Frontal cortex (tissue), 3 donors: ENCODE measurements at regions not wholly inside any gene's neighbourhood (a gene's known extent, or its start where the extent isn't known, plus 50 kb on each side); places are given as distances from the start of the nearest gene placed in this dataset.

Source experiments
- DNase-seq, 2 donors: peaks; one replicate each; pipeline ENCODE4 v3.0.0; 2012; ENCODE audit warnings: low spot score in 2 of 2
- FAIRE-seq: peaks from 2 replicates; lab custom pipeline; 2012; peaks lifted over from hg19 to GRCh38; lab: Jason Lieb, UNC
- donor health status: control.
- donor health status: control.
- donor health status: control.

DNA sequence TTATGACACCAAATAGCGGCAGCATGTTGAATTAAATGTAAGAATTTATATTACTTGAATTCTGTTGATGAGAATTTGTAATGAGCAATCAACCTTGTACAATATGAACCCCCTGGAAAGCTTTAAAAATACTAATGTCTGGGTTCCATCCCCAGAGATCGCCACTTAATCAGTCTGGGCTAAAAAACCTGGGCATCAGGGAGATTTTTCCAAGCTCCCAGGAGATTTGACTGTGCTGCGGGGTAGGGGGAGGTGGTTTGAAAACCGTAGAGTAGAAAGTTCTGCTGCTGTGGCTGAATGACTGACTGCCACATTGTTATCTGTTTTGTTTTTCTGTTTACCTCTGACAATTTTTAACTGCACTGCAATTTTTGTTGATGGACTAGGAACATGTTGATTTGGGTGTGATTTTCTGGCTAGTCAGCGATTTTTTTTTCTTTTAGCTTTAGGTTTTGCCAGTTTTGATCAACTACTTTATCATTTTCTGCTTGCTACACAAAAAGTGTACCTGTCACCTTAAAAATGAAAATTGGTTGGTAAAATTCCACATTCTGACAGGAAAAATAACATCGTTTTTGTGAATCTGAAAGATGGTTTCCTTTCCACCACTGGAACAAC, 79.3 kb downstream of the PCTP start:
- FAIRE-seq: no peak
- DNase-seq: no peak

DNA sequence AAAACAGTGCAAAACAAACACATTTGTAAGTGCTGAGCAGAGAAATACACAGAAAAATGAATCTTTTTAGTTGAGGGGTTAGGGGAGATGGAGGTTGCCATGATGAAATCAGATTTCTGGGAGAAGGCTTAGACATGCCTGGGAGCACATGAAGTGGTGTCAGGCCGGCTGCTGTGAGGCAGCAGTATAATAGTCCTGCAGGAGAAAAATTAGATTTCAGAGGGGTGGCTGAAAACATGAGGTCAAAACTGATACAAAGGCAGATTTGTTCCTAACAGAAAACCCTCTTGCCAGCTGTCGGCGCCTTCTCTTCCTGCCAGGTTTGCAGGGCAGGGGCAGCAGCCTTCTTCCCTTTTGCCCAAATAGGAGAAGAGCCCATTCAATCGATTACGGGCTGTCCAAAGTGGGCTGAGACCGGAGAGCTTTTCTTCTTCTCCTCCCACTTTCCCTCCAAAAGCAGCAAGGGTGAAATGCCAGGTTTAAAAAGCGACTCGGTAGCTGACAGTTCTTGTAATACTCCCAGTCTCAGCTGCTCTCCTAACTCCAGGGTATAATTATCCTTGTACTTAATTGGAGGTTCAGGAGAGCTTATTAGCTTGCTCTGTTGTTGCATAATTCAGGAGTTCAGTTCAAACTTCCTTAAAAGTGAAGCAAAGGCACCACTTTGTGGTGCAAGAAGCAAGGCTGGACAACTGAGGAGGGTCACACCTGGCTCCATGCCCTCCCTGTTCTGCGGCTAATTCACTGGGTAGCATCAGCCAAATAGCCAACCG, 80.0 kb downstream of the PCTP start:
- FAIRE-seq (no peak), DNase-seq (no peak)

DNA sequence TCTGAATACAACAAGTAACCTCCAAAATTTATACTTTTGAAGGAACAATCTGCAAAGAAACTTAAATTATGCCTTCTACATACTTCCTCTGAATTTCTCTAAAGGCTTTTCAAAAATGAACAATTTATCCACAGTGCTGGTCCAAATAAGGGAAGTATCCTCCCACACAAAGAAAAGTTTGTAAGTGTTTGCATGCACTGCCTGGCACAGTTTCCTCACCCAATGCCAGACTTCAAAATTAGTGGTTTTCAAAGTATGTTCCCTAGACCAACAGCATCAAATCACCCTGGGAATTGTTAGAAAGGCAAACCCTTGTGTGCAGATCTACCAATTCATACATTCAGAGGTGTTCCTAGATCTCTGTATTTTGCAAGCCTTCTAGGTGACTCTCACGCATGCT, 82.5 kb downstream of the PCTP start:
- DNase-seq (no peak), FAIRE-seq (no peak)

DNA sequence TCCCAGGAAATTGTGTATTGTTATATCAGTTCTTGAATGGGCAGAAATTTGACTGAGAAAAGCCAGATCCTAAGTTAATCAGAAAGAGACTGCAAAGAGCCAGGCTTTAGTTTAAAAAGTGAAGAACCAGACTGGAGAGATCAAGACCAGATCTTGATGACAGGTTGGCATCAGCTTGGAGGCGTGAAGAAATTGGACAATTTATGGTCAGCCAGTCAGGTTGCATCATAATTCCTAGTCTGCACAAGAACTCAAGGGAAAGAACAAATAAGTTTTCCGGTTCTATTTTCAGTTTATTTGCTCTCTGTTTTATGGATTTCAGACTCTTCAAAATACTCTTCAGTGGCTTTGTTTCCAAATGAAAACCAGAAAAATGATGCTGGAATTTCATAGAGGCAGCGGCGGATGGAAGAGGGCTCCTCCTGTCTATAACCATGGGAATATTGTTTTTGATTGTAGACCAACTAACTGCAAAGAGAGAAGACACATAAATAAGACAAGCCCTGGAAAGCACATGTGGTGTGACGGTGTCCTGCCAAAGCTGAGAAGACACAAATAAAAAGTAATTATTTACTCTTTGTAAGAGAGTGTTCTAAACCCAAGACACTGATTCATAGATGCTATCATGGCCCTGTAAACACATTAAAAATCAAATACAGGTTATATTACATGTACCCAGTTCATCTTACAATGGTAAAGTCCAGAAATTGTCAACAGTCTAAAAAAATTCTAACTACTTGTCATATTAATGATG, 91.7 kb downstream of the PCTP start:
- DNase-seq (no peak), FAIRE-seq (no peak)

DNA sequence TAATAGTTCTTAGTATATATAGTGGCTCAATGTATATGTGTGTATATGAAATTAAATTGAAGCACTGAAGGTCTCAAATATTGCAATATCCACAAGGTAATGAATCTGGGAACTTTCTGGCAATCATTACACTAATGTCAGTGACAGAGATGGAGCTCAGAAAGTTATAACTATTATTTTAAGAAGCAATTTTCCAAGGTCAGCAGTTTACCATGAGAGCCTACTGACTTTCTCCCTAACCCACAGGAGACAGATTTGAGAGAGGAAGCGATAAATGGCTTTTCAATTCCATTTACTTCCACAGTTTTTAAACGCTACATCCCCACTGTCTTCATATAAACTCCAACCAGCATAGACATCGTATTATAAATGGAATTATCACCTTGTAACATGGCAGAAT, 92.9 kb downstream of the PCTP start:
- DNase-seq: no peak
- no peak for FAIRE-seq

DNA sequence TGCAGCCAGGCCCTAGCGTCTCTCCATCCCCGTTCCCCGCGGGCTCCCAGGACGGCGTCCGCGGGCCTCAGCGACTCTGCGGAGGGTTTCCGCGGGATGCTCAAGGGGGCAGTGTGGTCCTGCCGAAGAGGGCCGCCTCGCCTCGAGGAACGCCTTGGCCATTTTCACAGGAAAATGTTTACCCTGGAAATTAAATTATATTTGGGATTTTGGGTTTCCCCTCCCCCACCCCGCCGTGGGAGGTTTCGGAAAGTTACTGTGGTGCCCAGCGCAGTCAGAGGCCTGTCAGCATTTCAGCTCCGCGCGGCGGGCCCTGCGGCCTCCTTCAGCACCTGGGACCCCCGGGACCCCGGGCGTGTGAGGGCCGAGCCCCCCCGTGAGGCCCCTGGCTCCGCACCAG, 94.5 kb downstream of the PCTP start:
- DNase-seq (peak; percentile 46 to 62), FAIRE-seq (no peak)

DNA sequence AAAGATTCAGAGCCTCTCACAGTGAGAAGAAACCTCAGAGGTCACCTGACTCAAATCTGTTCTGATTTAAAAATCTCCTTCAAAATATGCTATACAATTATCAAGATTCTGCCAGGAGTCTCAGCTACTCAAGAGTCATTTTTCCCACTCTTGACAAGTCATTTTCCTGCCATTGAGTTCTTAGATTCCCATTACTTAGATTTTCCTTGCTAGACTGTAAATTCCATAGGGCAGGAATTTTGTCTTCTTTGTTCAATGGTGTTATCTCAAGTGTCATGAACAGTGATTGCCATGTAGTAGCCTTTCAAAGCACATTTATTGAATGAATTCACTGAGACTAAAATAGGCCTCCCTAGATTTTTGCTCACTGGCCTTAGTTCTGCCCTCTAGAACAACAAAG, 95.9 kb downstream of the PCTP start:
- DNase-seq (no peak), FAIRE-seq (no peak)

DNA sequence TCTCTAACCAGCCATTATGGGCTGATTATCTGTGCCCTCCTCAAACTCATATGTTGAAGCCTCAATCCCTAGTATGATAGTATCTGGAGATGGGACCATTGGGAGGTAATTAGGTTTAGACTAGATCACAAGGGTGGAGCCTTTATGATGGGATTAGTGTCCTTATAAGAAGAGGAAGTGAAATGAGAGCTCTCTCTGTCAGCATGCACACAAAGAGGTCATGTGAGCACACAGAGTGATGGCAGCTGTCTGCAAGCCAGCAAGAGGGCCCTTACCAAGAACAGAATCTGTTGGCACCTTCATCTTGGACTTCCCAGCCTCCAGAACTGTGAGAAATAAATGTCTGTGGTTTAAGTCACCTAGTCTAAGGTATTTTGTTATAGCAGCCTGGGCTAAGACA, 101.9 kb downstream of the PCTP start:
- FAIRE-seq: no peak
- DNase-seq: no peak

DNA sequence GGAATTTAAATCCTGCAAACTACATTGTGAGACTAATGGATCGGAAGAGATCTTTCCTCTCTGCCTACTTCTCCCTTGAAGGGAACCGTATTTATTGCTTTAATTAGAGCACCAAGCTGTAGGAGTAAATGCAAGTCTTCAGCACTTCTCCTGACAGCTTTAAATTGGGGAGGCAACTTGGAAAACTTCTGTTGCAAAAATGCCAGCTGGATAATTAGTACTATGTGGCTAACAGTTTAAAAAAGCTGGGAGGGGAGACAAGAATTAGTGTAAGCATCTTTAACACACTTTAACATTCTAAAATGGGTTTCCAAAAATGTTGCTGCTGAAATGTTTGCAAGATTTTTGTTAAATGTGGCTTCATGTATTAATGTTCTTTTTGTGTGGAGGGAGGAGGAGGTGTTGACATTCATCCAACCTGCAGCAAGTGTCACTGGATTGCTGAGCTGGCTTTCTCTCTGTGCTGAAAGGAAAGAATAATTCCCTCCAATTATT, 108.5 kb downstream of the PCTP start:
- DNase-seq (no peak), FAIRE-seq (no peak)

DNA sequence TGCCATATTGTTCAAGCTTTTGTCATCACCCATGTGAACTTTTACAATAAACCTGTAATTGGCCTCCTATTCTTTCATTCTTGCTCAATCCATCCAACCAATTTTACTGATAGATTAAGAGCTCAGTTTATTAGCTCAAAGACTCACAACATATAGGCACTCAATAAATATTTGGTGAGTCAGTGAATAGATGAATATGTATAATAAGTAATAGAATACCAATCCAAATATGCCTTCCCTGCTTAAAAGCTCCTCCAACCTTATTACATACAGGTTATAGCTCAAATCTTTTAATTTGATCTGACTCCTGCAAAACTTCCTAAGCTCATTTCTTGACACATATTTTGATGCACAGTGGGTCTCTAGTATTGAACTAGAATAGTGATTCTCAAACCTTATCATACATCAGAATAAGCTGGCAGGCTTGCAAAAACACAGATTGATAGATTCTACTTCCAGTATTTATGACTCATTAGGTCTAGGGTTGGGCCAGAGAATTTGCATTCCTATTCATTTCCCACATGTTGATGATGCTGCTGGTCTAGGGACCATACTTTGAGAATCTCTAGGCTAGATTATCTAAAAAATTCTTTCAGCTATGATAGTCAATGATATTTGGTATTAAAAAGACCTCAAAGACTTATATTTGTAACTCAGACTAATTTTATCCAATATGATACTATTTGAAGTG, 114.4 kb downstream of the PCTP start:
- DNase-seq (no peak), FAIRE-seq (no peak)

DNA sequence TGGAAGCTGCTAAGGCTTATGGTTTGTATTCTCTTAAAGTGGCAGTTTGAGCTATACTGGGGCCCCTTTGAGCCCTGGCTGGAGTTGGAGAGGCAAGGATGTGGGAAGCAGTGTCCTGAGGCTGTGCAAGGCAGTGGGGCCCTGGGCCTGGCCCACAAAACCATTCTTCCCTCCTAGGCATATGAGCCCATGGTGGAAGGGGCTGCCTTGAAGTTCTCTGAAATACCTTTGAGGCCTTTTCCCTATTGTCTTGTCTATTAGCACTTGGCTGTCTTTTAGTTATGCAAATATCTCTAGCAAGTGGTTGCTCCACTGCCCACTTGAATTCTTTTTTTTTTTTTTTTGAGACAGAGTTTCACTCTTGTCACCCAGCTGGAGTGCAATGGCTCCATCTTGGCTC, 119.2 kb downstream of the PCTP start:
- FAIRE-seq: no peak
- DNase-seq: no peak

DNA sequence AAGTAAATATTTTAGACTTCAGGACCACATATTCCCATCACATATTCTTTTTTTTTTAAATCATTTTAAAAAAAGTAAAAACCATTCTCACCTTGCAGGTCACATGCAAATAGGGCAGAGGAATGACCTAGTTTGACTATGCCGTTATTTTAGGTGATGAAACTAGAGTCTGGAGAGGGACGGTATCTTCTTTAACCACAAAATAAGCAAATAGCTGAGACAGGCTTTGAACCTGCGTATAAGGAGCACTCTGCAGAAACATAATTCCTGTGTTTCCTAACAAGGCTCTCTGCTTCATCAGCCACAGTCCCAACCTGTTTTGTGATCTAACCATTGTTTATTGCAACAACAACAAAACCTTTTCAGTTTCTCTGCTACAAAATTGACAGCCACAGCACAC, 121.5 kb downstream of the PCTP start:
- no peak for FAIRE-seq
- no peak for DNase-seq

DNA sequence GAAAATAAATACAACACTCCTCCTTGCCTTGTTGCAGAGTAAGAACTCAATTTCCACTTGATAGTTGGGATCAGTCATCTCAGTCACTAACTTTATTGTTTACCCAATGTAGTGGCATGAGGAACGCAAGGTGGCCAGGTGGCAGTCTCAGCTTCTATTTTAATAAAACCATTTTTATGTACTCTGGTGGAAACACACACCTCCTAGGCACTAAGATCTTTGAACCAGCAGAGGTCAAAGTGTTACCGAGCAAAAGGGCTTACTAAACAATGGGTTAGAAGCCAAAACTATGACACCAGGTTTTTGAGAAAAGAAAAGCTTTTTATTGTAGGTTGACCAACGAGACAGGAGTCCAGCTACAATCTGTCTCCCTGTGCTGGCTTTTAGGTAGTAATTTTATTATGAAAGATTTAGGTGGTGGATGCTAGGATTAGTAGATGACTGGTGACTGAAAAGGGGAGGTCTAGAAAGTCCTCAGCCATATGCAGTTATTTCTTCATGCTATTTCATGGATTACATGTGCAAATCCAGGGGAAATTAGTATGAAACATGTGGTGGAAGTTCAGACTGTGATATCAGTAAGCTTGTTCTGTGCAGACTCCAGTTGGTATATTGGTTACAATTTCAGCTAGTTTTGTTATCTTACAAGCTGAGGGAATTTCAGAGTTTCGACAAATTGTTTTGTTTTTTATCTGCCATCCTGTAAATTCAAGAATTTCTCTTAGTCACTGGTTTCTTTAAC, 122.3 kb downstream of the PCTP start:
- no peak for DNase-seq
- FAIRE-seq: no peak

DNA sequence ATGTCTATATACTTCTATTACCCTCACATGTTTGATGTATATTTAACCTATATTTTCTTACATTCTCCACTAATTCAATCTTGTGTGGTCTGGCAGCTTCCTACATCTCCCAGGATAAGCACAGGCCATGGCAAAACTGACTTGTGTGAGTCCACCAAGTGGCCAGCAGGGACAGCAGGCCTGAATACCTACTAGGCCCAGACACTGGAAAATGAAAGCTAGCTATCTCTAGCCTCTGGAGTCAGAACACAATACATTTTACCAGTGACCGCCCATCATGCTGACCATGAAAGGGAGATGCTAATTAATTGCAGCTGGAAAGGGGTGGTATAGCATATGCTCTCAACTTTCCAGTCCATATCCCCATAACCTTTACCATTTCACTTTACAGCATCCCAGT, 132.3 kb downstream of the PCTP start:
- DNase-seq: no peak
- no peak for FAIRE-seq

DNA sequence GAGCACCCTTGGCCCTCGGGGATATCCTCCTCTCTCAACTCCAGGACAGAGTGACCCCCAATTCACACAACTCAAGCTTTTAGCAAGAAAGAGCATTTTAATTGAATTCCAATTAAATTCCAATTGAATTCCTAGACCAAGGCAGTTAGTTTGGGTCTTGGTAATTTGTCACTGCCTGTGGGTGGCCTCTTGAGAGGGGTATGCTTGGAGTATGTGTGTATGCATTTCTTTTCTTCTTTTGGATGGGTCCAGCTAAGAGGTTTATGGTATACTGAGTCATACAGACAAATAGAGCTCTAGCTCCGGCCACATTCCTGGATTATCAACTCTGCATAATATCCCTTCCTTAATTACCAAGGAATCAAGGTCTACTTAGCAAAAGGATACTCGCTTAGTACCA, 136.7 kb downstream of the PCTP start:
- no peak for FAIRE-seq
- no peak for DNase-seq

DNA sequence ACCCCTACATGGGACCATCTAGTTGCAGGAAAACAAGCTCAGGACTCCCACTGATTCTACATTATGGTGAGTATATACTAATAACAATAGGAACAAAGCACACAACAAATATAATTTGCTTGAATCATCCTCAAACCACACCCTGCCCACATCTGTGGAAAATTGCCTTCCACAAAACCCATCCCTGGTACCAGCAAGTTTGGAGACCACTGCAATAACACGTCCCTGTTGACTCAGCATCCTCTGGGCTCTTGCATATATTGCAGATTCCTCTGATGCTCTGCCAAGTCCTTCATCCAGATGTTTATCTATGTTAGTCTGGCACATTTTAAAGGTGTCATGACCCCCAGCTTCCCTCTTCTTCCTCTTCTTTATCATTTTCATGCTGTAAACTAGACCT, 138.4 kb downstream of the PCTP start:
- FAIRE-seq (no peak), DNase-seq (no peak)

DNA sequence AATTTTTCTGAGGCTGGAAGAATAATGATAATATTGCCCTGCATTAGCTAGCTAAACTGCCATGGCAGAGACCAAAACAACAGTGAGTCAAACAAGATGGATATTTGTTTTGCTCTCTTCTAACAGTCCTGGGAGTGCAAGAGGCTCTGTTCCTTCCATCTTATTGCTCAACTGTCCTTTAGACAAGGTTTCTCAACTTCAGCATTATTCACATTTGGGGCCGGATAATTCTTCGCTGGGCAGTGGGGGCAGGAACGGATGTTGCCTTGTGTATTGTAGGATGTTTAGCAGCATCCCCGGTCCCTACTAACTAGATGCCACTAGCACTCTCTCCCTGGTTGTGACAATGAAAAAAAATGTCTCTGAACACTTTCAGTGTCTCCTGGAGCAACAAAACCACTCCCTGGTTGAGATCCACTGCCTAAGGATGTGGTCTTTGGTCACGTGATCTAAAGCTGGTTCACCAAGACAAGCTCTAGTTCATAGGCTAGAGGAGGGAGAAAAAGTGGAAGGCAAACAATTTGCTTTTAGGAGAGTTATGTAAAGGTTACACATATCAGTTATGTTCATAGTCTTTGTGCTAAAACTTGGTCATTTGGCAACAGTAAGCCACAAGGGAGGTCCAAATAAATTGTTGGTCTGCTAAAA, 144.4 kb downstream of the PCTP start:
- DNase-seq (no peak), FAIRE-seq (no peak)

DNA sequence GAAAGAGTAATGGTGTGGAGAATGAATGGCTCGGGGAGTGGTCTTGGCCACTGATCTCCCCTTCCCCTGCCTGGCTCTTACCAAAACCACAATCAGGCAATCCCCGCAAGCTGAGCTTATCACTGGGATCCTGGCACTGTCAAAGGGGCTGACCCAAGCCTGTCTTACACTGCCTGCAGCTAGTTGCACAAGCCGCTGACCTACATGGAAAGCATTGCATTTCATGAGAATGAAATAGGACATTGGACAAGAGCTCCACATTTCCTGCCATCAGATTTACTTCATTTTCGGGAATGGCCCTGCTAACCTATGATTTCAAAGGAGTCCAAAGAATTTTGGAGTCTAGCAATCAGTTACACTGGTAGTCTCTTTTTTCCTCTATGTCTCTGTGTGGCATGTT, 146.4 kb downstream of the PCTP start:
- FAIRE-seq: no peak
- no peak for DNase-seq

DNA sequence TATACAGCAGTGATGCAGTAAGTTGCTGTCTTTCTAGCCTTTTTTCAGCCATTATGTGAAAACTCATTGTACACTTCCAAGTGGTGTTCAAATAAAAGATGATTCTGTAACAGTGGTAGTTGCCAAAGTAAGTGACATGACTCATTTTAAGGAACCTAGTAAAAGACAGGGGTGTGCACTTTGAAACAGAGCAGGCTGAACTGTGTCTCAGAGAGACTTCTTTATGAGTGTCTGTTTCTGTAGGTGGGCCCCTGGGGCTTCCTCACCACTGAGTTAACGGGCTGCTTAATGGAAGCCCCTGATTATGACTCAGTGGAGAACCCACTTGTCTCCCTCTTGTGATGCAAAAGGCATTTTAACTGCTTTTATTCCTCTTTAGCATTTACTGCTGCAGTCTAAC, 147.3 kb downstream of the PCTP start:
- DNase-seq (no peak), FAIRE-seq (no peak)
